CD14-positive monocyte (primary cell): ENCODE measurements at regions not wholly inside any gene's neighbourhood (a gene's known extent, or its start where the extent isn't known, plus 50 kb on each side); places are given as distances from the start of the nearest gene placed in this dataset.

Source experiments
- DNase-seq, 3 donors: peaks; one replicate each; pipeline ENCODE4 v3.0.0-alpha.2; 2011 to 2022
- H2AFZ ChIP-seq: 2 replicates; pipeline ENCODE4 v1.6.0; 2012; ENCODE audit warnings: mild to moderate bottlenecking, low read depth, low read length, inconsistent platforms; ENCODE audit not compliant: insufficient read depth, poor library complexity, severe bottlenecking
- H3K27ac ChIP-seq, 2 donors: 1 replicate in 1 of 2; 2 replicates in 1 of 2; pipeline ENCODE4 v1.5.1; 2012 to 2013; ENCODE audit warnings: low read length in 2 of 2, control low read depth in 1 of 2, inconsistent platforms in 1 of 2, low read depth in 1 of 2, mild to moderate bottlenecking in 1 of 2
- H3K27me3 ChIP-seq, 2 donors: one replicate each; pipeline versions ENCODE4 v1.6.0 to v1.6.1; 2011 to 2013; ENCODE audit warnings: low read length in 2 of 2; ENCODE audit not compliant: control insufficient read depth in 2 of 2, insufficient read depth in 2 of 2
- H3K36me3 ChIP-seq, 2 donors: replicated peaks in 1 of 2; 1 replicate in 1 of 2; 2 replicates in 1 of 2; pipeline versions ENCODE4 v1.5.1 to v1.6.1; 2012 to 2013; ENCODE audit warnings: low read length in 2 of 2, control low read depth in 1 of 2, inconsistent platforms in 1 of 2, mild to moderate bottlenecking in 1 of 2; ENCODE audit not compliant: insufficient read depth in 2 of 2, control insufficient read depth in 1 of 2
- H3K4me1 ChIP-seq, 2 donors: 1 replicate in 1 of 2; 2 replicates in 1 of 2; pipeline versions ENCODE4 v1.5.1 to v1.6.1; 2012 to 2013; ENCODE audit warnings: low read length in 2 of 2, control low read depth in 1 of 2, inconsistent platforms in 1 of 2, mild to moderate bottlenecking in 1 of 2, moderate library complexity in 1 of 2; ENCODE audit not compliant: insufficient read depth in 2 of 2, control insufficient read depth in 1 of 2
- H3K4me2 ChIP-seq: replicated peaks from 2 replicates; pipeline ENCODE3; 2012; ENCODE audit warnings: low read length, moderate library complexity, mild to moderate bottlenecking; ENCODE audit not compliant: poor library complexity, severe bottlenecking; ENCODE audit errors: extremely low read depth
- H3K4me3 ChIP-seq, 3 experiments: fragments of 200-600 bp in 1 of 3; sonication (generic) in 1 of 3; replicated peaks in 1 of 3; 1 replicate in 2 of 3; 2 replicates in 1 of 3; pipeline ENCODE4 v1.5.1; 2011 to 2013; ENCODE audit warnings: low read length in 3 of 3, mild to moderate bottlenecking in 3 of 3, control low read depth in 2 of 3, low read depth in 2 of 3, inconsistent platforms in 1 of 3, moderate library complexity in 1 of 3
- H3K79me2 ChIP-seq: 2 replicates; pipeline ENCODE4 v1.6.0; 2012; ENCODE audit warnings: mild to moderate bottlenecking, control low read depth, inconsistent platforms, low read length, moderate library complexity; ENCODE audit not compliant: insufficient read depth
- H3K9ac ChIP-seq: 2 replicates; pipeline ENCODE4 v1.6.0; 2017; ENCODE audit warnings: low read length, mild to moderate bottlenecking; ENCODE audit not compliant: insufficient read depth, poor library complexity, severe bottlenecking
- H3K9me3 ChIP-seq, 2 donors: replicated peaks in 1 of 2; 1 replicate in 1 of 2; 2 replicates in 1 of 2; pipeline versions ENCODE4 v1.5.1 to v1.6.1; 2012 to 2013; ENCODE audit warnings: low read length in 2 of 2, control low read depth in 1 of 2; ENCODE audit not compliant: control insufficient read depth in 1 of 2, insufficient read depth in 1 of 2
- H4K20me1 ChIP-seq: 2 replicates; pipeline ENCODE4 v1.6.0; 2012; ENCODE audit warnings: mild to moderate bottlenecking, low read length, control low read depth, moderate library complexity; ENCODE audit not compliant: insufficient read depth
- H3K27ac Mint-ChIP-seq, 7 donors: one replicate each; pipeline ENCODE4 v1.8.0; 2020; ENCODE audit warnings: mild to moderate bottlenecking in 7 of 7, mixed read lengths in 7 of 7, moderate library complexity in 6 of 7, inconsistent platforms in 2 of 7
- H3K27me3 Mint-ChIP-seq, 3 donors: one replicate each; pipeline ENCODE4 v1.8.0; 2021 to 2022; ENCODE audit warnings: low read depth in 3 of 3, mild to moderate bottlenecking in 3 of 3, mixed read lengths in 3 of 3, moderate library complexity in 3 of 3, inconsistent platforms in 1 of 3
- H3K36me3 Mint-ChIP-seq, 2 donors: one replicate each; pipeline ENCODE4 v1.8.0; 2020; ENCODE audit warnings: mixed read lengths in 2 of 2, inconsistent platforms in 1 of 2, mild to moderate bottlenecking in 1 of 2
- H3K4me1 Mint-ChIP-seq: one replicate; pipeline ENCODE4 v1.8.0; 2020; ENCODE audit warnings: mild to moderate bottlenecking, mixed read lengths
- H3K4me3 Mint-ChIP-seq, 2 donors: one replicate each; pipeline ENCODE4 v1.8.0; 2020; ENCODE audit warnings: mild to moderate bottlenecking in 2 of 2, mixed read lengths in 2 of 2, moderate library complexity in 1 of 2
- H3K9me3 Mint-ChIP-seq, 7 donors: one replicate each; pipeline ENCODE4 v1.8.0; 2020 to 2022; ENCODE audit warnings: mixed read lengths in 7 of 7, mild to moderate bottlenecking in 6 of 7, moderate library complexity in 6 of 7, inconsistent platforms in 2 of 7
- WGBS: methylation state at CpG from one replicate; pipeline ENCODE4 v1.1.5; 2013; ENCODE audit warnings: missing lambda C conversion rate; ENCODE audit not compliant: insufficient coverage; 5-methylcytosine and 5-hydroxymethylcytosine counted together
- intact Hi-C, 2 donors: fragments of 100-400 bp; cut with micrococcal nuclease; formaldehyde crosslinking; loops; one replicate each; pipeline versions ENCODE4 v1.15.0 to v1.15.1; 2023
- TF ChIP-seq, protein P1 (sequence below): fragments of 200-600 bp; IDR thresholded peaks from one replicate; pipeline ENCODE4 v1.8.0; 2022; ENCODE audit warnings: antibody characterized with exemption, mild to moderate bottlenecking

GRCh38 chr2:220894069-220894468 is 678.0 kb downstream of the EPHA4 start:
- H4K20me1 ChIP-seq = no peaks in the 10 kb centered on the region
- H3K4me1 ChIP-seq = no peaks in the 10 kb centered on the region
- H3K27ac Mint-ChIP-seq = no peak overlapping the region
- no peaks in the 10 kb centered on the region for H3K36me3 Mint-ChIP-seq
- TF ChIP-seq, protein P1, sequence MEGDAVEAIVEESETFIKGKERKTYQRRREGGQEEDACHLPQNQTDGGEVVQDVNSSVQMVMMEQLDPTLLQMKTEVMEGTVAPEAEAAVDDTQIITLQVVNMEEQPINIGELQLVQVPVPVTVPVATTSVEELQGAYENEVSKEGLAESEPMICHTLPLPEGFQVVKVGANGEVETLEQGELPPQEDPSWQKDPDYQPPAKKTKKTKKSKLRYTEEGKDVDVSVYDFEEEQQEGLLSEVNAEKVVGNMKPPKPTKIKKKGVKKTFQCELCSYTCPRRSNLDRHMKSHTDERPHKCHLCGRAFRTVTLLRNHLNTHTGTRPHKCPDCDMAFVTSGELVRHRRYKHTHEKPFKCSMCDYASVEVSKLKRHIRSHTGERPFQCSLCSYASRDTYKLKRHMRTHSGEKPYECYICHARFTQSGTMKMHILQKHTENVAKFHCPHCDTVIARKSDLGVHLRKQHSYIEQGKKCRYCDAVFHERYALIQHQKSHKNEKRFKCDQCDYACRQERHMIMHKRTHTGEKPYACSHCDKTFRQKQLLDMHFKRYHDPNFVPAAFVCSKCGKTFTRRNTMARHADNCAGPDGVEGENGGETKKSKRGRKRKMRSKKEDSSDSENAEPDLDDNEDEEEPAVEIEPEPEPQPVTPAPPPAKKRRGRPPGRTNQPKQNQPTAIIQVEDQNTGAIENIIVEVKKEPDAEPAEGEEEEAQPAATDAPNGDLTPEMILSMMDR = no peak
- H3K4me2 ChIP-seq = no peak overlapping the region
- H3K79me2 ChIP-seq = no peaks in the 10 kb centered on the region
- no peak overlapping the region for H3K4me3 Mint-ChIP-seq
- H2AFZ ChIP-seq = no peak overlapping the region
- peaks cover 3 to 10% (median 6%) of the 10 kb centered on the region in 7 donors for H3K9me3 Mint-ChIP-seq
- intact Hi-C loops = no loop called here
- no peaks in the 10 kb centered on the region for H3K27me3 ChIP-seq
- no peaks in the 10 kb centered on the region for H3K4me1 Mint-ChIP-seq
- DNase-seq = no peak
- no peak overlapping the region for H3K27ac ChIP-seq
- H3K9ac ChIP-seq = no peak overlapping the region
- no CpG with 5 or more reads among the region's 1 CpG for WGBS
- no peaks in the 10 kb centered on the region for H3K36me3 ChIP-seq
- H3K27me3 Mint-ChIP-seq = peaks cover 0 to 1% (median 0%) of the 10 kb centered on the region in 3 donors
- no peak overlapping the region for H3K4me3 ChIP-seq
- peaks cover 0 to 6% of the 10 kb centered on the region in 2 donors for H3K9me3 ChIP-seq

DNA sequence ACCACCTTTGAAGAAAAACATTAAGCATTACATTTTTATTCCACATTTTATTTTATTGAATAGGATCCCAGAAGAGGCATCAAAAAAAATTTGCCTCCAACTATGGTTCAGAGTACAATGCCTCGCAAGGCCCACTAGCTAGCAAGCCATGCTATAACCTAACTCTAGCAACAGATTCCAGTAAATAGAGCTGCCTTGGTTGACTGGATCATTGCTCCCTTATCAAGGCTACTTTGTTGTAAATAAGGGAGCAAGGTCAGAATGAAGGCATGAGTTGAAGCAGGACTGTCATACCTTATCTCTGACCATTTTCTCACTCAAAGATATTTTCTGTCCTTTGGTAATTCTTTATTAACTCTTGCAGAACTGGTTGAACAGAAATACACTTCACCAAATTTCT is 672.6 kb downstream of the EPHA4 start:
- peaks cover 2 to 8% (median 4%) of the 10 kb centered on the region in 7 donors for H3K9me3 Mint-ChIP-seq
- no CpG with 5 or more reads among the region's 1 CpG for WGBS
- H4K20me1 ChIP-seq = no peaks in the 10 kb centered on the region
- H3K36me3 Mint-ChIP-seq = no peaks in the 10 kb centered on the region
- H2AFZ ChIP-seq = no peak overlapping the region
- H3K9ac ChIP-seq = no peak overlapping the region
- H3K4me1 Mint-ChIP-seq = no peaks in the 10 kb centered on the region
- H3K79me2 ChIP-seq = no peaks in the 10 kb centered on the region
- H3K27me3 Mint-ChIP-seq = peaks cover 0 to 1% (median 0%) of the 10 kb centered on the region in 3 donors
- no peak overlapping the region for H3K27ac ChIP-seq
- no peak overlapping the region for H3K4me3 Mint-ChIP-seq
- no peak overlapping the region for H3K27ac Mint-ChIP-seq
- TF ChIP-seq, protein P1 = no peak
- H3K27me3 ChIP-seq = no peaks in the 10 kb centered on the region
- no peak for DNase-seq
- H3K4me2 ChIP-seq = no peak overlapping the region
- no peak overlapping the region for H3K4me3 ChIP-seq
- peaks cover 0 to 2% of the 10 kb centered on the region in 2 donors for H3K9me3 ChIP-seq
- H3K36me3 ChIP-seq = no peaks in the 10 kb centered on the region
- intact Hi-C loops = no loop called here
- H3K4me1 ChIP-seq = no peaks in the 10 kb centered on the region
